ENCODE measurements at regions not wholly inside any gene's neighbourhood (a gene's known extent, or its start where the extent isn't known, plus 50 kb on each side); places are given as distances from the start of the nearest gene placed in this dataset.

DNA sequence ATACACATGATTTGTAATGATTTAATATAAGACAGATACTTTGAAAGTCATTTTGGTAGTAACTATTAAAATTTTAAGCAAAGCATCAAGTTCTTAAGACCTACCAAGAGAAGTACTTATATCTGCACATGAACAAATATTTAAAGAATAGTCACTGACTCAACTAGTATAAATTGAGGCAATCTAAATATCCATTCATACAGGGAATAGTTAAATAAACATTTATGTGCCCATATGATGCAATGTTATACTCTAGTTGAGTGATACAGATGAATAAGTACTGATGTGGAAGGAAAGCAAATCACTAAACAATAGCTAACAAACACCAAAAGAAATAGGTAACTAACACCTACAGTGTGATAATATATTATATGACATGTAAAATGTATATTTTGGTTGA lies 527.7 kb downstream of the EPHA3 start:
- no peak for DNase-seq (ENCODE audit: low read depth in 1 of 2, low spot score in 1 of 2)
- no peak overlapping the region for H3K4me3 ChIP-seq (replicated peaks; ENCODE audit: insufficient read depth, low read length)
- no peak for TF ChIP-seq SPI1 (IDR thresholded peaks at IDR 0.05; ENCODE audit: borderline replicate concordance, low read depth)
- TF ChIP-seq GABPA (IDR thresholded peaks at IDR 0.05; ENCODE audit: low read depth) = no peak
- TF ChIP-seq, protein P1, sequence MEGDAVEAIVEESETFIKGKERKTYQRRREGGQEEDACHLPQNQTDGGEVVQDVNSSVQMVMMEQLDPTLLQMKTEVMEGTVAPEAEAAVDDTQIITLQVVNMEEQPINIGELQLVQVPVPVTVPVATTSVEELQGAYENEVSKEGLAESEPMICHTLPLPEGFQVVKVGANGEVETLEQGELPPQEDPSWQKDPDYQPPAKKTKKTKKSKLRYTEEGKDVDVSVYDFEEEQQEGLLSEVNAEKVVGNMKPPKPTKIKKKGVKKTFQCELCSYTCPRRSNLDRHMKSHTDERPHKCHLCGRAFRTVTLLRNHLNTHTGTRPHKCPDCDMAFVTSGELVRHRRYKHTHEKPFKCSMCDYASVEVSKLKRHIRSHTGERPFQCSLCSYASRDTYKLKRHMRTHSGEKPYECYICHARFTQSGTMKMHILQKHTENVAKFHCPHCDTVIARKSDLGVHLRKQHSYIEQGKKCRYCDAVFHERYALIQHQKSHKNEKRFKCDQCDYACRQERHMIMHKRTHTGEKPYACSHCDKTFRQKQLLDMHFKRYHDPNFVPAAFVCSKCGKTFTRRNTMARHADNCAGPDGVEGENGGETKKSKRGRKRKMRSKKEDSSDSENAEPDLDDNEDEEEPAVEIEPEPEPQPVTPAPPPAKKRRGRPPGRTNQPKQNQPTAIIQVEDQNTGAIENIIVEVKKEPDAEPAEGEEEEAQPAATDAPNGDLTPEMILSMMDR (IDR thresholded peaks at IDR 0.05; ENCODE audit: insufficient read depth, low read length) = no peak
- TF ChIP-seq, protein P2, sequence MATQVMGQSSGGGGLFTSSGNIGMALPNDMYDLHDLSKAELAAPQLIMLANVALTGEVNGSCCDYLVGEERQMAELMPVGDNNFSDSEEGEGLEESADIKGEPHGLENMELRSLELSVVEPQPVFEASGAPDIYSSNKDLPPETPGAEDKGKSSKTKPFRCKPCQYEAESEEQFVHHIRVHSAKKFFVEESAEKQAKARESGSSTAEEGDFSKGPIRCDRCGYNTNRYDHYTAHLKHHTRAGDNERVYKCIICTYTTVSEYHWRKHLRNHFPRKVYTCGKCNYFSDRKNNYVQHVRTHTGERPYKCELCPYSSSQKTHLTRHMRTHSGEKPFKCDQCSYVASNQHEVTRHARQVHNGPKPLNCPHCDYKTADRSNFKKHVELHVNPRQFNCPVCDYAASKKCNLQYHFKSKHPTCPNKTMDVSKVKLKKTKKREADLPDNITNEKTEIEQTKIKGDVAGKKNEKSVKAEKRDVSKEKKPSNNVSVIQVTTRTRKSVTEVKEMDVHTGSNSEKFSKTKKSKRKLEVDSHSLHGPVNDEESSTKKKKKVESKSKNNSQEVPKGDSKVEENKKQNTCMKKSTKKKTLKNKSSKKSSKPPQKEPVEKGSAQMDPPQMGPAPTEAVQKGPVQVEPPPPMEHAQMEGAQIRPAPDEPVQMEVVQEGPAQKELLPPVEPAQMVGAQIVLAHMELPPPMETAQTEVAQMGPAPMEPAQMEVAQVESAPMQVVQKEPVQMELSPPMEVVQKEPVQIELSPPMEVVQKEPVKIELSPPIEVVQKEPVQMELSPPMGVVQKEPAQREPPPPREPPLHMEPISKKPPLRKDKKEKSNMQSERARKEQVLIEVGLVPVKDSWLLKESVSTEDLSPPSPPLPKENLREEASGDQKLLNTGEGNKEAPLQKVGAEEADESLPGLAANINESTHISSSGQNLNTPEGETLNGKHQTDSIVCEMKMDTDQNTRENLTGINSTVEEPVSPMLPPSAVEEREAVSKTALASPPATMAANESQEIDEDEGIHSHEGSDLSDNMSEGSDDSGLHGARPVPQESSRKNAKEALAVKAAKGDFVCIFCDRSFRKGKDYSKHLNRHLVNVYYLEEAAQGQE (IDR thresholded peaks at IDR 0.05; ENCODE audit: insufficient replicate concordance, low read depth) = no peak
- TF ChIP-seq POLR2AphosphoS5 (IDR thresholded peaks at IDR 0.05; ENCODE audit: low read depth) = no peak
- H3K27me3 ChIP-seq (ENCODE audit: insufficient read depth, poor library complexity, severe bottlenecking) = no peaks in the 10 kb centered on the region
- no peak overlapping the region for H3K27ac ChIP-seq (replicated peaks)

DNA sequence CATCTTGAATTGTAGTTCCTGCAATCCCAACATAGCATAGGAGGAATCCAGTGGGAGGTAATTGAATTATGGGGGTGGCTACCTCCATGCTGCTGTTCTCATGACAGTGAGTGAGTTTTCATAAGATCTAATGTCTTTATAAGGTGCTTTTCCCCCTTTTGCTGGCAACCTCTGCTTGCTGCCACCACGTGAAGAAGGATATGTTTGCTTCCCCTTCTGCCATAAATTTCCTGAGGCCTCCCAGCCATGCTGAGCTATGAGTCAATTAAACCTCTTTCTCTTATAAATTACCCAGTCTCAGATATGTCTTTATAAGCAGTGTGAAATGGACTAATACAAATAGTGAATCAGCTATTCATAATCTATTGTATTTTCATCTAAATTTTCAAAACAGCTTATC lies 537.3 kb downstream of the EPHA3 start:
- TF ChIP-seq, protein P1 (IDR thresholded peaks at IDR 0.05; ENCODE audit: insufficient read depth, low read length) = no peak
- TF ChIP-seq GABPA (IDR thresholded peaks at IDR 0.05; ENCODE audit: low read depth) (no peak), POLR2AphosphoS5 (IDR thresholded peaks at IDR 0.05; ENCODE audit: low read depth) (no peak), SPI1 (IDR thresholded peaks at IDR 0.05; ENCODE audit: borderline replicate concordance, low read depth) (no peak)
- TF ChIP-seq, protein P2 (IDR thresholded peaks at IDR 0.05; ENCODE audit: insufficient replicate concordance, low read depth) = no peak
- no peak for DNase-seq (ENCODE audit: low read depth in 1 of 2, low spot score in 1 of 2)
- no peaks in the 10 kb centered on the region for H3K27me3 ChIP-seq (ENCODE audit: insufficient read depth, poor library complexity, severe bottlenecking)
- no peak overlapping the region for H3K4me3 ChIP-seq (replicated peaks; ENCODE audit: insufficient read depth, low read length)
- H3K27ac ChIP-seq (replicated peaks) = no peak overlapping the region

DNA sequence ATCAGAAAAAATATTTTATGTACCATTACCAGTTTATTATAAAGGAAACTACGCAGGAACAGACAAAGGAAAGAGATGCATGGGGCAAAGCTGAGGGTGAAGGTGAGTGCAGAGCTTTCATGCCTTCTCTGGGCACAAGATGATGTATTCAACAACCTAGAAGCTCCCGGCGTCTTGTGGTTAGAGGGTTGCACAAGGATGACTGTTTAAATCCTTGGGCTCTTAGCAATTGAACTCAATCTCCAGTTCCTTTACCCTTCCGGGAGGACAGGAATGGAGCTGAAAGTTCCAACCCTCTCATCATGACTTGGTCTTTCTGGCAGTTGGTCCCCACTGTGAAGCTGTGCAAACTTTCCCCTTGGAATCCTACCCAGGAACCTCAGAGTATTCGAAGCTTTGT lies 542.0 kb downstream of the EPHA3 start:
- no peaks in the 10 kb centered on the region for H3K27me3 ChIP-seq (ENCODE audit: insufficient read depth, poor library complexity, severe bottlenecking)
- no peak for DNase-seq (ENCODE audit: low read depth in 1 of 2, low spot score in 1 of 2)
- no peak overlapping the region for H3K4me3 ChIP-seq (replicated peaks; ENCODE audit: insufficient read depth, low read length)
- no peak overlapping the region for H3K27ac ChIP-seq (replicated peaks)
- TF ChIP-seq, protein P1 (IDR thresholded peaks at IDR 0.05; ENCODE audit: insufficient read depth, low read length) = no peak
- TF ChIP-seq, protein P2 (IDR thresholded peaks at IDR 0.05; ENCODE audit: insufficient replicate concordance, low read depth) = no peak
- TF ChIP-seq POLR2AphosphoS5 (IDR thresholded peaks at IDR 0.05; ENCODE audit: low read depth) = no peak
- no peak for TF ChIP-seq GABPA (IDR thresholded peaks at IDR 0.05; ENCODE audit: low read depth)
- TF ChIP-seq SPI1 (IDR thresholded peaks at IDR 0.05; ENCODE audit: borderline replicate concordance, low read depth) = no peak
